NCI-H2227 treated with DMSO at 0.1 percent for 48 hours (cell line): ENCODE measurements at regions not wholly inside any gene's neighbourhood (a gene's known extent, or its start where the extent isn't known, plus 50 kb on each side); places are given as distances from the start of the nearest gene placed in this dataset.

Experiments used
- DNase-seq: peaks from one replicate; lab custom pipeline; 2025; lab: John Stamatoyannopoulos, UW

DNA sequence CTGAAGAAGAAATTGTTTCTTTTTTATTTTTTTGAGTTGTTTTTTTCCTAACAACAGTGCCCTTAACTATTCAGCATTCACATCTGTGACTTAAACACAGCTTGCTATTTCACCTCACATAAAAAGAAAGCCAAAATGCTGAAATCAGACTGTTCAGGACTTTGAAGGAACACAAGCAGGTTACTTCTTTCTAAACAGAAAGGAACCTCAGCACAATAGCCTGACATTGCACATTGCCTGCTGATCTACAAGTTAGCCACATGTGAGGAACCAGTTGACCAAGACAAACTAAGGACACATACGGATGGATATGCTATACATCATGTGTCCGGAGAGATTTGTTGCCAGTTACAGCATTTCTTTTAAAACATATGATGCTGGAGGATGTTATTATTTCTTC is 331.1 kb downstream of the FSIP2 start:
- DNase-seq: peak; percentile 22

DNA sequence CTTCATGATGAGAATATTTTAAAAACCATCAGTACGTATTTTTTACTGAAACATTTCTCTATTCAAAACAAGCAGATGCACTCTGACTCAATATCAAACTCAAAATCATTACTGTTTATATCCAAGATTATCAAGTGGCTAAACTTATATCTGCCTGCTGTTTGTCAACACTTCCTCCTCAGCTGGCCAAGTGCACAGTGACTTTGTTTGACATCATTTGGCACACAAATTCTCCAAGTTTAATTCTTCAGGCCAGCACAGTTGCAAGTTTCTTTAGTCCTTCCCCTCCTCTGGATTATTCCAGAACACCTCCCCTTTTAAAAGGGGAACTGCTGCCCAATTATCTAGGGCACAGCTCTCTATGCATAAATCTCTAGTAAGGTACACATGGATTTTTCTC is 346.6 kb downstream of the FSIP2 start:
- DNase-seq: no peak

DNA sequence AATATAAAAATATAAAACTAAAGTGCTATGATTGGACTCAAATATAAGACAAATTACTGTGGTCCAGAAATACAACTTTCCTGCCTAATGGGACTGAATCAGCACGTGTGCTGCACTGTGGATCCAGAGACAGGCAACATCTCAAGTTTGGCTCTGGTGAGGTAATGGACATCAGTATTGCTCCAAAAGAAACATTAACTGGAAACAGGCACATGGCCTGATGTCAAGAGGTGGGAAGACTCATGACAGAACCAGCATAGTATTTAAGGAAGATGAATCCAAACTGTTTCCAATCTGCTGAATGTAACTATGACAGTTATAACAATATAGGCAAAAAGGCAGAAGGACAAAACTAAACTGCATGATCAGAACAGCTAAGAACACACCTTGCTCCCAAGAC is 354.6 kb downstream of the FSIP2 start:
- no peak for DNase-seq

DNA sequence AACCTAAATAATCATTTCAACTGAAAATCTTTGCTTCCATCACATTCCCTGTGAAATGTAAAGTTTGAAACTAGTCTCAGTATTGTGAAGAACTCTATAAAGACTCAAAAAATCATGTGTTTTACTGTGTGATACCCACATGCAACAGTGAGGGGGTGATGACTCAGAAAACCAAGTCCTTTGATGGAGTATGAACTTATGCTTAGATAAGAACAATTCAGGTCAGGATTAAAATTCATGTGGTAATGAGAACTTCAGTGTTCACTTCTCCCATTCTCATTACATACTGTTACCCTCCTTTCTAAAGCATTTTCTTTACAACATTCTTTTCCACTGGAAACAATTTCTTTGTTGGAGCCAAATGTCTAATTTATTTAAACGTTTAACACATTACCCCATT is 360.2 kb downstream of the FSIP2 start:
- no peak for DNase-seq

DNA sequence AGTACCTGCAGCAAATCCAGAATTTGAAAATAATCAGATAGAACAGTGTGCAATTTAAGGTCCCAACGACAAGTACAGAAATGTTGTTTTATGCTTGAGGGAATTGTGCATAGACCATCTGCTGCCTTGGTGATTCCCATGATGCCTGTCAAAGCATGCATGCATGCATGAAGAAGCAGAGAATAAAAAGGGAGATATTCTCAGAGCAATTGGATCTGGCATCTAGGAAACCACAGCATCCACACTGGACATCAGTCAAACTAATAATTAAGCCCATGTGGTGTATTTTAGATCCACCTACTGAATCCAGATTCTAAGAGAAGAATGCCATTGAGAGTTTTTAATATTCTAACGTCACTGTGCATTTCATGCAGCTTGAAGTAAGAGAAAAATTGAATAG is 361.2 kb downstream of the FSIP2 start:
- DNase-seq: no peak

DNA sequence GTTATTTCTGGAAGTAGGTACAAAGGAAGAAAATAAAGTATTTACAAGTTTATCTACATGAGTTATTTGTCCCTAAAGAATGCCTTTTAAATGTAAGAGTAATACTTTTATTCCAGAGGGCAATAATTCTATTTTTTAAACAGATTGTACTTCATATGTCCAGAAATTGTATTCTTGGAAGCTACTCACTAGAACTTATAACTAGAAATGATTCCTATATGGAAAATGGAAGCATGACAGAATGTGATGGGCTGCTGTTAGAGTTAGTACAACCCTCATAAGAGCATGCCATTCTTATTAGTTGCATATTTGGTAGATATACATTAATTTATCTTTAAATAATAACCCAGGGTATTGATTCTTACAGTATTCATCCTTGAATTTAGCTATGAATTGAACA is 362.0 kb downstream of the FSIP2 start:
- DNase-seq: no peak

DNA sequence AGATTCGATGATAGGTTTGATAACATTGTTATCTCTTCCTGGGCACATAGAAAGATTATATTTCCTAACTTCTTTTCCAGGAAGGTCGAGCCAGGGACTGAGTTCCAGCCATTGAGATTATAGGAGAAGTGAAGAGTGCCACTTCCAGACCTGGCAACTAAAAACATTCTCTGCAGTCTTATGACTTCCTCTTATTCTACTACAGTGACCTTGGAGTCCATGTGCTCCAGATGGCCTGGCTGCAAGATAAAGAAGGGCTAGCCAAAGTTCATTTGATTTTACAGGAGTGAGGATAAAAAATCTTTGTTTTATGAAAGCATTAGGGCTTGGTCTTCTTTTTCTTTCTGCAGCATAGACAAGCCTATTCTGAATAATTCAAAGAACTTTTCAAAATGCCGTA is 363.0 kb downstream of the FSIP2 start:
- DNase-seq: no peak

DNA sequence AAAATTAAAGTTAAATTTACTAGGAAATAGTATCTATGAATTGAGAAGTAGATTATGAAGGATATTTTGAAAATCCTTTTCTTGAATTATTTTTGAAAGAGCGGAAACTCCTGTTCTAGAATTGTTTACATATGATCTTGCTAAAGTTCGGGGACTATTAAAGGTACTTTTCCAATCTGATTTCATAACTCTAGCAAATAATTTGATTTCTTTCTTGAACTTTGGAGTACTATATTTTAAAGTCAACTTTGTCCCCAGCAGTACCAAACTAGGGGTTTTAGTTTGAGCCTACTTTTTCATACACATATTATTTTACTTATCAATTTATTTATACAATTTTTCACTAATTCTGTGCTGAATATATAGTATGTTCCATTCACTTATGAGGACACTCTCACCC is 364.7 kb downstream of the FSIP2 start:
- DNase-seq: no peak

DNA sequence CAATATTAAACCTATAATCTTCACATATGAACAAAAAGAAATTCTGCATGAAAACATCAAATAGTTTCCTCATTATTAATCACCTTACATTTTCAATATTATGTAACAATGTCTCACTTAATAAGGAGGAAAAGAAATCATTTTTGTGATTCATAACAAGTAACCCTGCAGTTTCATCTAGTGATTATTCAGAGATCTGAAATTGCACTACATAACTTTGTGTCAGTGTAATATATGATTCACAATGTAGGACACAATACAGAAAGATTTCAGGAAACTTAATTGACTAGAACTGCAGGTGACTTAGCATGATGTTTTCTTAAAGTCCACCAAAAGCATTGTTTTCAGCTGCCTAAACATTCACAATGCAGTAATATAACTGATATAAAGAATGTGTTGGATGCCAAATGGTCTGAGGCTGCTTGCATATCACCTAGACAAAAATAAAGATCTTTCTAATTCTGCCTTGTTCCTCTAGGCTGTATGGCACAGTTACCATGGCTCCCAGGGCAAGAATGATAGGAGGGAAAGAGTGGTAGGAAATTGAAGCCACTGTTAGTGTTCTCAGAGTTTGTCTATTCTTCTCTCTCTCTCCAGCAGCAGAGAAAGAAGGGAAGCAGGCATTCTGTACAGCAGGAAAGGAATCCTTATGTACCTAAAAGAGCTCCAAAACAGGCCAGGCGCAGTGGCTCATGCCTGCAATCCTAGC is 366.6 kb downstream of the FSIP2 start:
- DNase-seq: no peak

DNA sequence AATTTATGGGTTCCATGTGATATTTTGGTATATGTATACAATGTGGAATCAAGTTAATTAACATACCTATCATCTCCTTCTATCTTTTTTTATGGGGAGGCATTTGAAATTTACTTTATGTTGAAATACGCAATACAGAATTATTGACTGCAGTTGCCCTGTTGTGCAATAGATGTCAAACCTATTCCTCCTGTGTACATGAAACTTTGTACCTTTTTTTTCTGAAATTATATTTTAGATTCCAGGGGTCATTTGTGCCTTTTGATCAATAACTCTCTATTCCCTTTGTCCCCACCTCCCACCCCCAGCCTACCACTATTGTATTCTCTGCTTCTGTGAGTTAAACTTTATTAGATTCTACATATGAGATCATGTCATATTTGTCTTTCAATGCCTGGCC is 369.9 kb downstream of the FSIP2 start:
- no peak for DNase-seq

DNA sequence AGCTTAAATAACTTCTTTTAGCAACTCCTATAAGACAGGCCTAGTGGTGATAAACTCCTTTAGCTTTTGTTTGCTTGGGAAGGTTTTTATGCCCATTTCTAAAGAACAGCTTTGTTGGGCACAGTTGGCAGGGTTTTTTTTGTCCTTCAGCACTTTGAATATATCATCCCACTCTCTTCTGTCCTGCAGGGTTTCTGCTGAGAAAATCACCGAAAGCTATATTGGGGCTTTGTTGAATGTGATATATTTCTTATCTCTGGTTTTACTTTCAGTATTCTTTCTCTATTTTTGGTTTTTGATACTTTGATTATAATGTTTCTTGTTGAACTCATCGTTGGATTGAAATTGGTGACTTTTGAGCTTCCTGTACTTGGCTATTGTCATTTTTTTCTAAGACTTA is 372.8 kb upstream of the ZC3H15 start:
- DNase-seq: no peak

DNA sequence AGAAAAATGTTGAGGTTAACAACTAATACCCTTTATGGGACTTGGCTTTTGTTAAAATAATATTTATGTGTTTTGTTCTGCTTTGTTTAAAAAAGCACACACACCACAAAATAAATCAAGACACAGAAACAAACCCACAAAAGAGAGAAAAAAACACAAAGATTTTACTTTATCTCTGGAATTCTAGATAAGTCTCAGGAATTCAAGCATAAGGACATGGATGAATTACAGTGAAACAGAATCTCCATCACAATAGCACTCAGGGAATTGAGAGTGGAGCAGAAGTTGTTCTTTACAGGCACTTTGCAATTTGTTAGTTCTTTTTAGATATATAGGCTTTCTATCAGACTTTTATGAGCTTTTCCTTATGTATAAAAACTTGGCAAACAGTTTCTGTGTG is 360.9 kb upstream of the ZC3H15 start:
- DNase-seq: no peak

DNA sequence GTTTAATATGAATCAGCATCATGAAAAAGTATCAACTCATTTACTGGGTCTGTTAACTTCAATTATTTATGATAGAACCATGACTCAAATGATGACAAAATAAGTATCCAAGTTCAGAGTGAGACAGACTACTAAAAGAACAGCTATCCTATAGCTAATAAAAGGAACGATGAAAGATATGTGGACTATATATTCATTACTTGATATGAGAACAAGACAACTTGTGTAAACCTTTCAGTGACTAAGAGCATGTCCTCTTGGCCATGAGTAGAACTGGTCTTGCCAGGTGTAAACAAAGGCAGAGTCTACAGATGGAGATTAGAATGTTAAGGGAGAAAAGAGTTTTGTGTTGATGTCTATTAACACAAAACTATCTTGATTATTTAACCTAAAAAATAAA is 360.4 kb upstream of the ZC3H15 start:
- DNase-seq: no peak

DNA sequence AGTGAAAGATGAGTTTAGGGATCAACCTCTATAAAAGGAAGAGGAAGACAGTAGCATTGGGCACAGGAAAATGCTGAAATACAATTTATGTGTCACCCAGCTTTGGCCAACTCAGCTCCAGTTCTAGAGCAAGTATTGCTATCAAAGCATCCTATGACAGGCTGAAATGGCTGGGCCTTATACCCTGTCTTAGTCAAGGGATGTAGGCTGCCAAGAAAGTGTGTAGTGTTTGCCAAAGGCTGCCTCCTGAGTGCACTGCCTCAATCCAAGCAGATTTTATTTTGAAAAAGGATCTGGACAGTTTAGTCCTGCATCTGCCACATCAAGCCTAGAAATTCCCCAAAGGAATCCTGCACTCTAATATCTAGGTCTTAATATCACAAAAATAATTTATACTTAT is 359.9 kb upstream of the ZC3H15 start:
- DNase-seq: no peak

DNA sequence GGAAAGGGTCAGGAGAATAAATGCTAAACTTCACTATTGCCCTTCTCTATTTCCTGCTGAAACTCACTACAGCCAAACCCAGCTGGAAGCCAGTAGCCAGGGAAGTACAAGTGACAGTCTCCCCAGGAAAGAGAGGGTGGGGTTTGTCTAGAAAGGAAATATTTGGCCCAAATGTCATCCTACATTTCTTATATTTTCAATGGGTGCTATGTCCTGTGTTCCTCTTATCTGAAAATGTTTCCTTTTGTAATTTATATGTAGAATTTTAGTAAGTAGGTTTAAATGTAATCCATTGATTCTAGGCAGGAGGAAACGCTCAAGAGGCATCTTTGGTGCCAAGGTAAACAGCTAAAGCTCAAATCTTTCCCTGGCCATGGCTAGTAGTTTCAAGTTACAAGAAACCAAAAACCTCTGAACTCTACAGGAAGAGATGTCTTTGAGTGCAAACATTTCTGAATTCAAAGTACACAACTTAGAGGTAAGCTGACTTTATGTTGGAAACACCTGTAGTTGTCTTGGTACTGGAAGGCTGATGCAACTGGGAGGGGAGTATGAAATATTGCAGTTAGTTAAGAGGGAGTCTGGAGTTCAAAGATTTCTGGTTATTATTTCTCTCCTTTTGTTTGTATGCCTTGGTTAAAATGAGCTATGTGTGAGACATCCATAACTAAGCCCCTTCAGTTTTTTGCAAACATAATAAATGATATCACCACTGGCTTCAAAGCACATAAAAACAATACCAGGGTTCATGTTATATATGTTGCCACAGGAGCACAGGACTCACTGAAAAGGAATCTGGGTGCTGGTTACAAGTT is 356.1 kb upstream of the ZC3H15 start:
- no peak for DNase-seq

DNA sequence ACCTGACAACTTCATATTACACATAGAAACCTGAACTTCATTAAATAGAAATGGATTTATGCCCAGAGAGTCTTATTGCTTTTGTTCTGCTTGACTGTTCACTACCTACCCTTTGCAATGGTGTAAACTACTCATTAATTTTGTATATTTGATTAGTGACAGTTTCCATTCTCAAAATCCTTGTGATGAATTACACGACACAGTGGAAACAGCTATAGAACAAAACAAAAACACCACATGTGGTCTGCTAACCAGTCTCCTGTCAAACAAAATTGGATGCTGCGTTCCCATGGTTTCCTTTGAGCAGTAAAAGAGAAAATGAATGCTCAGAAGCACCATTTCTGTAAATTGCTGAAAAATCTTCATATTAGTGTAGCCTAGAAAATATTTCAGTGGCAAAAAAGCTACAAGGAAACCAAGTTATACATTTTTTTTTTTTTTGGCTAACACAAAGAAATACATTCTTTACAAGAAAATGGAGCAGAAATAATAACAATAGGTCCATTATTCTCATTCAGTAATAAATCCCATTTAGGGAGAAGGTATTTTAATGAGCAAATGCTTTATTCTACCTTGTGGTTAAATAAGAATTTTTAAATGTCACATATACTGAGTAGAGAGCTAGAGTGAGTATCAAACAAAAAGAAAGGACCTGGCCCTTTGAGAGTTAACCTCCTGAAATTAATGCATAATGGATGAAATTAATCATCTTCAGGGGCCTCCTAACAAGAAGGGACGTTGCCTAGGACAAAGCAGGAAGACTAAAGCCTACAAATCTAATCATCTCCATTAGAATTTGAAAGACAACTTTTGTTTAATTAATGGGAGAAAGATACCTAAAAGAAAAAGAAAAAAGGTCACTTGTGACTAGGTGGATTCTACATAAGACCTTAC is 355.1 kb upstream of the ZC3H15 start:
- DNase-seq: peak; percentile 33

DNA sequence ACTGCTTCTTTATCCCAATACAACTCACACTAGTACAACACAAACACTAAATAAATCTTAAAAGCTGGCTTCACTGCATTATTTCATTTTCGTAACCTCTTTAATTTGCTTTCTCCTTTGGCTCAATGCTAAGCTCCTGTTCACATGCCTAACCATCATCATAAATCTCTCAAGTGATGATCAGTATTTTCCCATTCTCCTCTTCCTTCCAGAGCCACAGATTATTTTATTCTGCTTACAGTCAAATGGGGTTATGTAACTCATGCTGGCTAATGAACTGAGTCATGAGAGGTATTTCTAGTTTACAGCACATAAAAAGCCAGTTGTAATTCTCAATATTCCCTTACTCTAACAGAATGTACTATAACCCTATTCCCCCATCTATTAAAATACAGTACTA is 350.4 kb upstream of the ZC3H15 start:
- DNase-seq: no peak

DNA sequence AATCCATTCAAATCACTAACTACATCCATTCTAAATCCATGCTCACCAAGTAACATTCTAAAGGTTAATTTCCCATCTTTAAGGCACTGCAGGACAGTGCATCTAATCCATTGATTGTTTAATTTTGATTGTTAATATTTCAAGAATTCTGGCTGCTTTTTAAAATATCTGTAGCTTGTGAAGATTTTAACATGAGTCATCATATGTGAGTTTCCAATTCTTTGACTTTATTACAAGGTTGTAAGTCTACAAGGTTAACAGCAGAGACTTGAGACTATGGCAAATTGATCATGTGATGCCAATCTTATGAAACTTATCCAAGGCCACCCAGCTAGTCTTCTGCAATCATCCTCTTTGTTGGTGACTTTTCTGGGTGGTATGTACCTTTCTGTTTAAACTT is 349.2 kb upstream of the ZC3H15 start:
- DNase-seq: no peak

DNA sequence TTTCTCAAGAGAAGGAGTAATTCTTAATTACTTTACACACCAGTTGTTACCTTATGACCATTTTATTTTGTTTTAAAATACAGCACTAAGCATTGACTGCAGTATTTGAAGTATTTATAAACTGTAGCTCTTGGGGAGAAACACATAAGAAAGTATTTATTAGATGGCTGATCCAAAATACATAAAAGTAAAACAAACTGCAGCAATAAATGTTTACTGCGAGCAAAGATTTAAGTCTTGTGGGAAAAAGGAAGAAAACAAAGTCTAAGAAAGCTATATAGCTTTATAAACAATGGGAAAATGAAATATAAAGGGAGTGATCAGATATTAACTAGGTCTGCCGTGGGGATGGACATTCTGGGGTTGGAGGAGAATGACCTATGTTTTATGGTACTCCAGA is 347.2 kb upstream of the ZC3H15 start:
- no peak for DNase-seq

DNA sequence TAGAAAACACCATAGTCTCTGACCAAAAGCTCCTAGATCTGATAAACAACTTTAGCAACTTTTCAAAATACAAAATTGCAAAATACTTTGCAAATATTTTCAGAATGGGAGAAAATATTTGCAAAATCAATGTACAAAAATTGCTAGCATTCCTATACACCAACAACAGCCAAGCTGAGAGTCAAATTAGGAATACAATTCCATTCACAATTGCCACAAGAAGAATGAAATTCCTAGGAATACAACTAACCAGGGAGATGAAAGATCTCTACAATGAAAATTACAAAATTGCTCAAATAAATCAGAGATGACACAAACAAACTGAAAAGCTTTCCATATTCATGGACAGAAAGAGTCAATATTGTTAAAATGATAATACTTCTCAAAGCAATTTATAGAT is 327.0 kb upstream of the ZC3H15 start:
- no peak for DNase-seq

DNA sequence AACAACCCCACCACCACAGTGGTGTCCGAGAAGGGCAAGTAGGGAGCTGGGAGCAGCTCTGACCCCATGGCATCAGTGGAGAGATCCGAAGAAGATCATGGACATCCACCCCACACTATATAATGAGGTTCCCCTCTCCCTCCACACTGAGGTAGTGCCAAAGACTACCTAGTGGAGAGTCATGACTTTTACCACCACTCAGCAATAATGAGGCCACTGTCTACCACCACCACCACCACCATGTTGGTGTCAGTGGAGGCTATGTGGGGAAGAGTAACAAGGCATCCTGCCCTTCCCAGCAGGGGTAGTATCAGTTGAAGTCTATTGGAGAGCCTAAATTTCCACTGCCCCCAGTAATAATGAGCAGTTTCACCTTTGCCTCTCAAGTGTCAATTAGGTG is 321.7 kb upstream of the ZC3H15 start:
- DNase-seq: no peak

DNA sequence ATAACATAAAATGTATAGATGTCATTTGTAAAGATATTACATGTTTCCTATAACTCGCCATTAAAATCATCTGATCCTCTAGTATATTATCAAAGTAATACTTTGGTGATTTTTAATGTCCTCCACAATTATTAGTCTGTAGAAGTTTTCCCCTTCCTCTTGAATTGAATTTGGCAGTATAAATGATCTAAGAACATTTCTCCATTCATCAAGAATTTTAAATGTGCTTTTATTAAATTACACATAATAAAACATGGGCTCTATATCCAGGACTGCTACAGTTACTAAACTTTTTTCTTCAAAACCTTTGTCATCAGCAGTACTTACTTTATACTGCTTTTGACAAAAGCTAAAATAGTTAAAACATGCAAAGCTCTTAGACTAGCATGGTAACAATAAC is 315.4 kb upstream of the ZC3H15 start:
- DNase-seq: no peak

DNA sequence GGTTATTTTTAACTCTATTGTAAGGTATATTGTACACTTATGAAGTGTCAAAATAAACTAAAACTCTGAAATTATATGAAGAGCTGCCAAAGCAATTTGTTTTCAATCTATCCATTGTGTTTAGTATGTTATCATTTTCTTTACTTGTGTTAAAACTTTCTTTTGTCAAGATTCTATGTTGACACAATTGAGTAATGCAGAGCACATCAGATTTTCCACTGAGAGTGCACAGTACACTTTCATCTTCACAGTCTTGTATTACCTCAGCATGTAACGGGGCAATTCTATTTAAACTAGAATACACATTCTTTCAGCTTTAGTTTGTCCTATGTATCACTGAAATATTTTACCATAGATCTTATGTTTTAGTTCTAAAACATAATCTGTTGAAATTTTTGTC is 304.4 kb upstream of the ZC3H15 start:
- DNase-seq: no peak
